Neural progenitor cell (in vitro differentiated cells): ENCODE measurements at regions not wholly inside any gene's neighbourhood (a gene's known extent, or its start where the extent isn't known, plus 50 kb on each side); places are given as distances from the start of the nearest gene placed in this dataset.

Experiments used
- DNase-seq: peaks from one replicate; pipeline ENCODE4 v3.0.0-alpha.2; 2016; ENCODE audit warnings: low spot score
- H2AFZ ChIP-seq: fragments of 200-600 bp; sonication (generic); replicated peaks from 2 replicates; pipeline ENCODE4 v1.6.1; 2016; ENCODE audit warnings: antibody characterized with exemption
- H3F3A ChIP-seq: fragments of 200-600 bp; sonication (generic); 2 replicates; pipeline ENCODE4 v1.6.1; 2016; ENCODE audit warnings: antibody characterized with exemption, low read depth
- H3K27ac ChIP-seq: fragments of 200-600 bp; sonication (generic); 2 replicates; pipeline ENCODE4 v1.5.1; 2016; ENCODE audit warnings: mild to moderate bottlenecking
- H3K27me3 ChIP-seq: fragments of 200-600 bp; sonication (generic); 2 replicates; pipeline ENCODE4 v1.6.1; 2016; ENCODE audit warnings: mild to moderate bottlenecking, moderate library complexity
- H3K36me3 ChIP-seq: fragments of 200-600 bp; sonication (generic); 2 replicates; pipeline ENCODE4 v1.5.1; 2016
- H3K4me1 ChIP-seq: fragments of 200-600 bp; sonication (generic); 2 replicates; pipeline ENCODE4 v1.6.1; 2016; ENCODE audit warnings: mixed run types
- H3K4me2 ChIP-seq: fragments of 200-600 bp; sonication (generic); 2 replicates; pipeline ENCODE4 v1.6.1; 2016
- H3K4me3 ChIP-seq: fragments of 200-600 bp; sonication (generic); 2 replicates; pipeline ENCODE4 v1.5.1; 2016
- H3K79me2 ChIP-seq: fragments of 200-600 bp; sonication (generic); 2 replicates; pipeline ENCODE4 v1.6.1; 2016; ENCODE audit warnings: low read depth
- H3K9ac ChIP-seq: fragments of 200-600 bp; sonication (generic); 2 replicates; pipeline ENCODE4 v1.6.1; 2016
- H3K9me3 ChIP-seq: fragments of 200-600 bp; sonication (generic); 2 replicates; pipeline ENCODE4 v1.5.1; 2016; ENCODE audit warnings: low read depth
- H4K20me1 ChIP-seq: fragments of 200-600 bp; sonication (generic); 2 replicates; pipeline ENCODE4 v1.6.1; 2016; ENCODE audit warnings: low read depth
- H3K27ac Mint-ChIP-seq: 3 replicates; pipeline ENCODE4 v1.8.0; 2021; ENCODE audit warnings: mixed read lengths
- H3K27me3 Mint-ChIP-seq: 2 replicates; pipeline ENCODE4 v1.8.0; 2022; ENCODE audit warnings: low read depth, mild to moderate bottlenecking, inconsistent platforms, moderate library complexity, mixed read lengths; ENCODE audit not compliant: insufficient read depth
- H3K36me3 Mint-ChIP-seq: 3 replicates; pipeline ENCODE4 v1.8.0; 2021; ENCODE audit warnings: mixed read lengths
- H3K4me1 Mint-ChIP-seq: 3 replicates; pipeline ENCODE4 v1.8.0; 2021; ENCODE audit warnings: mixed read lengths
- H3K4me3 Mint-ChIP-seq: 3 replicates; pipeline ENCODE4 v1.8.0; 2021; ENCODE audit warnings: mild to moderate bottlenecking, moderate library complexity, mixed read lengths
- H3K9me3 Mint-ChIP-seq: 3 replicates; pipeline ENCODE4 v1.8.0; 2020; ENCODE audit warnings: mixed read lengths
- CTCF ChIP-seq: fragments of 200-600 bp; sonication (generic); IDR thresholded peaks from 2 replicates; pipeline ENCODE4 v1.5.1; 2017; ENCODE audit warnings: antibody characterized with exemption, mild to moderate bottlenecking
- EZH2 ChIP-seq: fragments of 200-600 bp; sonication (generic); IDR thresholded peaks from 2 replicates; pipeline ENCODE4 v1.6.1; 2017; ENCODE audit warnings: antibody characterized with exemption, mild to moderate bottlenecking, moderate library complexity
- EZH2phosphoT487 ChIP-seq: fragments of 200-600 bp; sonication (generic); IDR thresholded peaks from 2 replicates; pipeline ENCODE4 v1.6.1; 2017; ENCODE audit warnings: antibody characterized with exemption

- H3K9me3 Mint-ChIP-seq: peaks cover 14% of the 10 kb centered on the region
- Histone ChIP-seq H3K27ac (no peak overlapping the region), H3K36me3 (peaks cover 5% of the 10 kb centered on the region), H3K9me3 (peaks cover 11% of the 10 kb centered on the region), H3K4me2 (no peak overlapping the region), H3K4me1 (peaks cover 40% of the 10 kb centered on the region), H3F3A (peaks cover 3% of the 10 kb centered on the region), H2AFZ (no peak overlapping the region), H3K9ac (no peak overlapping the region), H3K27me3 (no peaks in the 10 kb centered on the region), H3K4me3 (no peak overlapping the region), H3K79me2 (no peaks in the 10 kb centered on the region), H4K20me1 (no peaks in the 10 kb centered on the region)
- no peak overlapping the region for H3K27ac Mint-ChIP-seq
- peaks cover 3% of the 10 kb centered on the region for H3K36me3 Mint-ChIP-seq
- no peak for TF ChIP-seq EZH2phosphoT487
- DNase-seq: peak; percentile 67
- H3K4me3 Mint-ChIP-seq: no peak overlapping the region
- H3K27me3 Mint-ChIP-seq: peaks cover 3% of the 10 kb centered on the region
- H3K4me1 Mint-ChIP-seq: peaks cover 47% of the 10 kb centered on the region
These were observed 77.5 kb upstream of the ASB18 start for GRCh38 chr2:236341721-236342120.

GRCh38 chr2:236342507-236342906 is 78.3 kb upstream of the ASB18 start:
- Histone ChIP-seq H4K20me1 (no peaks in the 10 kb centered on the region), H3K4me3 (no peak overlapping the region), H3K4me1 (peaks cover 40% of the 10 kb centered on the region), H3K36me3 (peaks cover 5% of the 10 kb centered on the region), H2AFZ (no peak overlapping the region), H3F3A (peaks cover 3% of the 10 kb centered on the region), H3K4me2 (no peak overlapping the region), H3K27me3 (no peaks in the 10 kb centered on the region), H3K9me3 (peaks cover 11% of the 10 kb centered on the region), H3K79me2 (no peaks in the 10 kb centered on the region), H3K27ac (no peak overlapping the region), H3K9ac (no peak overlapping the region)
- Mint-ChIP-seq H3K36me3 (peaks cover 3% of the 10 kb centered on the region), H3K27ac (no peak overlapping the region), H3K27me3 (peaks cover under 1% of the 10 kb centered on the region), H3K9me3 (peaks cover 14% of the 10 kb centered on the region), H3K4me3 (no peak overlapping the region), H3K4me1 (peaks cover 46% of the 10 kb centered on the region)
- TF ChIP-seq CTCF (no peak), EZH2 (no peak), EZH2phosphoT487 (no peak)
- DNase-seq: no peak

- peaks cover 11% of the 10 kb centered on the region for H3K9me3 ChIP-seq
- H3K79me2 ChIP-seq: no peaks in the 10 kb centered on the region
- Mint-ChIP-seq H3K4me1 (peaks cover 41% of the 10 kb centered on the region), H3K27ac (no peak overlapping the region), H3K27me3 (no peaks in the 10 kb centered on the region), H3K9me3 (peaks cover 14% of the 10 kb centered on the region), H3K36me3 (peaks cover 3% of the 10 kb centered on the region), H3K4me3 (no peak overlapping the region)
- H3K4me2 ChIP-seq: no peak overlapping the region
- no peaks in the 10 kb centered on the region for H3K27me3 ChIP-seq
- no peaks in the 10 kb centered on the region for H4K20me1 ChIP-seq
- no peak for DNase-seq
- H2AFZ ChIP-seq: no peak overlapping the region
- no peak overlapping the region for H3K27ac ChIP-seq
- H3K4me1 ChIP-seq: peaks cover 40% of the 10 kb centered on the region
- no peak for TF ChIP-seq EZH2phosphoT487
- no peak for TF ChIP-seq CTCF
- no peak for TF ChIP-seq EZH2
- H3K36me3 ChIP-seq: peaks cover 5% of the 10 kb centered on the region
- peaks cover 3% of the 10 kb centered on the region for H3F3A ChIP-seq
- no peak overlapping the region for H3K4me3 ChIP-seq
- H3K9ac ChIP-seq: no peak overlapping the region
These were observed 78.7 kb upstream of the ASB18 start for GRCh38 chr2:236342951-236343350.

- Mint-ChIP-seq H3K4me3 (no peak overlapping the region), H3K9me3 (peaks cover 14% of the 10 kb centered on the region), H3K27me3 (no peaks in the 10 kb centered on the region), H3K27ac (no peak overlapping the region), H3K36me3 (peaks cover 3% of the 10 kb centered on the region), H3K4me1 (peaks cover 38% of the 10 kb centered on the region)
- peaks cover 11% of the 10 kb centered on the region for H3K9me3 ChIP-seq
- TF ChIP-seq EZH2phosphoT487 (no peak), CTCF (peak; percentile 85)
- no peaks in the 10 kb centered on the region for H4K20me1 ChIP-seq
- peaks cover 3% of the 10 kb centered on the region for H3F3A ChIP-seq
- H3K4me1 ChIP-seq: peaks cover 40% of the 10 kb centered on the region
- no peak overlapping the region for H2AFZ ChIP-seq
- H3K36me3 ChIP-seq: peaks cover 5% of the 10 kb centered on the region
- H3K27ac ChIP-seq: no peak overlapping the region
- no peak overlapping the region for H3K4me2 ChIP-seq
- H3K79me2 ChIP-seq: no peaks in the 10 kb centered on the region
- H3K27me3 ChIP-seq: no peaks in the 10 kb centered on the region
- H3K4me3 ChIP-seq: no peak overlapping the region
- DNase-seq: peak; percentile 80
- H3K9ac ChIP-seq: no peak overlapping the region
These were observed 79.4 kb upstream of the ASB18 start for GRCh38 chr2:236343400-236344161.
